ENCODE measurements at regions not wholly inside any gene's neighbourhood (a gene's known extent, or its start where the extent isn't known, plus 50 kb on each side); places are given as distances from the start of the nearest gene placed in this dataset.

DNA sequence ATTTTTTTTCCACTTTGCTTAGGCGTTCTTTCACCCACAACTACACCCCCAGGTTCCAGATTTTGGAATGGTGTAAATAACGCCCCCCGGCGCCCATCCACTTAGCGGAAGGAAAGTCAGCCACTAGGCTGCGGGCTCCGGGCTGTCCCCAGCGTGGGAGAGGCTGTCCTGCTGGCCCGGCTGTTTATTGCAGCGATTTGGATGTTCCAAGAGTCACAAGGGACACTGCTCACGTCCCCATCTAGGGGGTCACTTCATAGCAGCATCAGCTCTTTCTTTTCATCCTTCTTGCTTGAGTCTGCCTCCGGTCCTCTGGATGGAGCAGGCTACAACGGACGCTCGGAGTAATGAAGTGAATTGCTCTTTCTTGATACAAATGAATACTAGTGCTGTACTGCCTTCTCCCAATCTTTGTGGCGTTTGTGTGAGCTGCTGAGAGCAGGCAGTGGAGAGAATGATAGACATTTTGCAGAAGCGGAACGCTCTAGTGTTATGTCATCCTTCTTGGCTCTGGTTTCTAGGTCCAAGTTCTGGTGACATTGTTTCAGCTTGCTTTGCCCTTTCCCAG is 50.7 kb upstream of the PAIP2B start:
- DNase-seq (ENCODE audit: low read depth), result peak; percentile 72

GRCh38 chr2:71277147-71277475 is 50.2 kb upstream of the PAIP2B start:
- DNase-seq (ENCODE audit: low read depth), result no peak

GRCh38 chr2:71276311-71277146 is 49.6 kb upstream of the PAIP2B start:
- peak; percentile 92 for DNase-seq (ENCODE audit: low read depth)
